ENCODE measurements at regions not wholly inside any gene's neighbourhood (a gene's known extent, or its start where the extent isn't known, plus 50 kb on each side); places are given as distances from the start of the nearest gene placed in this dataset.

GRCh38 chr14:42407153-42407552 is 800.5 kb downstream of the LRFN5 start:
- WGBS, 2 donors, result 80 to 85% methylated on average over 1 of the region's 1 CpG
- no peak for TF ChIP-seq POLR2A (IDR thresholded peaks at IDR 0.05)
- no peak for TF ChIP-seq CTCF (IDR thresholded peaks at IDR 0.05)
- H3K27me3 ChIP-seq, result no peaks in the 10 kb centered on the region
- H3K4me1 ChIP-seq, result no peaks in the 10 kb centered on the region
- no peak for DNase-seq
- intact Hi-C loops (cut with DNase I), result no loop called here
- no peak overlapping the region for H3K4me3 ChIP-seq (replicated peaks in 1 of 3)
- no peak overlapping the region for H3K27ac ChIP-seq
- no peaks in the 10 kb centered on the region for H3K9me3 ChIP-seq
- no peaks in the 10 kb centered on the region for H3K36me3 ChIP-seq

- no peaks in the 10 kb centered on the region for H3K36me3 ChIP-seq
- no peaks in the 10 kb centered on the region for H3K4me1 ChIP-seq
- no peak for DNase-seq
- H3K27me3 ChIP-seq, result no peaks in the 10 kb centered on the region
- WGBS, 2 donors, result 74% methylated on average over 3 of the region's 3 CpGs
- TF ChIP-seq POLR2A (IDR thresholded peaks at IDR 0.05) (no peak), CTCF (IDR thresholded peaks at IDR 0.05) (no peak)
- intact Hi-C loops (cut with DNase I), result no loop called here
- no peak overlapping the region for H3K4me3 ChIP-seq (replicated peaks in 1 of 3)
- no peak overlapping the region for H3K27ac ChIP-seq
- H3K9me3 ChIP-seq, result no peaks in the 10 kb centered on the region
These were observed 784.6 kb downstream of the LRFN5 start for GRCh38 chr14:42391146-42391834.

GRCh38 chr14:42378880-42379279 is 772.2 kb downstream of the LRFN5 start:
- TF ChIP-seq POLR2A (IDR thresholded peaks at IDR 0.05), result no peak
- H3K9me3 ChIP-seq, result no peaks in the 10 kb centered on the region
- H3K4me3 ChIP-seq (replicated peaks in 1 of 3), result no peak overlapping the region
- WGBS, 2 donors, result 96 to 100% methylated on average over 2 to 4 of the region's 4 CpGs
- DNase-seq, result no peak
- intact Hi-C loops (cut with DNase I), result no loop called here
- no peaks in the 10 kb centered on the region for H3K36me3 ChIP-seq
- H3K4me1 ChIP-seq, result no peaks in the 10 kb centered on the region
- H3K27me3 ChIP-seq, result no peaks in the 10 kb centered on the region
- H3K27ac ChIP-seq, result no peak overlapping the region

- TF ChIP-seq POLR2A (IDR thresholded peaks at IDR 0.05) (no peak), CTCF (IDR thresholded peaks at IDR 0.05) (no peak)
- DNase-seq, result no peak
- Histone ChIP-seq H3K27ac (no peak overlapping the region), H3K36me3 (no peaks in the 10 kb centered on the region), H3K4me3 (replicated peaks in 1 of 3) (no peak overlapping the region), H3K4me1 (no peaks in the 10 kb centered on the region), H3K27me3 (no peaks in the 10 kb centered on the region), H3K9me3 (no peaks in the 10 kb centered on the region)
- intact Hi-C loops (cut with DNase I), result no loop called here
- 87 to 90% methylated on average over 3 of the region's 3 CpGs for WGBS, 2 donors
These were observed 771.6 kb downstream of the LRFN5 start for GRCh38 chr14:42378274-42378673.

GRCh38 chr14:42374332-42374731 is 767.7 kb downstream of the LRFN5 start:
- H3K27me3 ChIP-seq, result no peaks in the 10 kb centered on the region
- intact Hi-C loops (cut with DNase I), result no loop called here
- H3K27ac ChIP-seq, result no peak overlapping the region
- H3K4me1 ChIP-seq, result no peaks in the 10 kb centered on the region
- no peak for DNase-seq
- no peak for TF ChIP-seq POLR2A (IDR thresholded peaks at IDR 0.05)
- TF ChIP-seq CTCF (IDR thresholded peaks at IDR 0.05), result no peak
- H3K9me3 ChIP-seq, result no peaks in the 10 kb centered on the region
- H3K4me3 ChIP-seq (replicated peaks in 1 of 3), result no peak overlapping the region
- no peaks in the 10 kb centered on the region for H3K36me3 ChIP-seq

Data from thyroid gland (tissue), 4 donors.